IMR-90 (cell line): ENCODE measurements at regions not wholly inside any gene's neighbourhood (a gene's known extent, or its start where the extent isn't known, plus 50 kb on each side); places are given as distances from the start of the nearest gene placed in this dataset.

Source experiments
- ATAC-seq: fragments of 200-7000 bp; cut with Tn5 transposase; 2 replicates; pipeline ENCODE4 v1.9.1; 2020; ENCODE audit warnings: low read depth, mild to moderate bottlenecking, moderate library complexity
- BruUV-seq: library from RNA; stranded (reverse); fragments of 400-500 nt; replicated peaks from 2 replicates; lab custom pipeline; 2021; lab: Mats Ljungman, UMichigan
- CTCF ChIA-PET: fragments of 300-600 bp; formaldehyde crosslinking; extraction: SDS; loops from one replicate; lab custom pipeline; 2021; ENCODE audit warnings: antibody characterized with exemption; lab: Yijun Ruan, JAX
- POLR2A ChIA-PET: fragments of 300-600 bp; sonication (Branson Sonifier 250); formaldehyde crosslinking; loops from one replicate; lab custom pipeline; 2022; ENCODE audit warnings: antibody characterized with exemption; ENCODE audit not compliant: unreplicated experiment; lab: Charles Lee
- DNase-seq: peaks from one replicate; pipeline ENCODE4 v3.0.0; 2013
- H2AFZ ChIP-seq: replicated peaks from 2 replicates; pipeline ENCODE3; 2013; ENCODE audit warnings: low read length, mild to moderate bottlenecking; ENCODE audit not compliant: poor library complexity
- H2AK5ac ChIP-seq: 2 replicates; pipeline ENCODE4 v1.6.1; 2013; ENCODE audit warnings: low read depth, low read length, inconsistent platforms
- H2AK9ac ChIP-seq: replicated peaks from 2 replicates; pipeline ENCODE3; 2013; ENCODE audit warnings: mild to moderate bottlenecking, low read depth, low read length, moderate library complexity; ENCODE audit not compliant: poor library complexity
- H2BK120ac ChIP-seq: 2 replicates; pipeline ENCODE4 v1.6.1; 2013; ENCODE audit warnings: low read depth, low read length, inconsistent platforms
- H2BK15ac ChIP-seq: 3 replicates; pipeline ENCODE4 v1.6.1; 2013; ENCODE audit warnings: low read depth, low read length, inconsistent platforms
- H2BK20ac ChIP-seq: 2 replicates; pipeline ENCODE4 v1.6.1; 2013; ENCODE audit warnings: low read depth, mild to moderate bottlenecking, inconsistent platforms, low read length, moderate library complexity
- H2BK5ac ChIP-seq: 2 replicates; pipeline ENCODE4 v1.6.1; 2013; ENCODE audit warnings: mild to moderate bottlenecking, low read depth, low read length, inconsistent platforms; ENCODE audit not compliant: poor library complexity, severe bottlenecking
- H3K14ac ChIP-seq: replicated peaks from 2 replicates; pipeline ENCODE4 v1.6.1; 2013; ENCODE audit warnings: low read depth, low read length, inconsistent platforms
- H3K18ac ChIP-seq: 2 replicates; pipeline ENCODE4 v1.6.1; 2013; ENCODE audit warnings: low read depth, low read length, control low read depth
- H3K23ac ChIP-seq: 2 replicates; pipeline ENCODE4 v1.6.1; 2013; ENCODE audit warnings: low read depth, low read length, inconsistent platforms
- H3K27ac ChIP-seq: 2 replicates; pipeline ENCODE4 v1.5.1; 2013; ENCODE audit warnings: mild to moderate bottlenecking, control low read depth, low read length; ENCODE audit not compliant: insufficient read depth
- H3K27me3 ChIP-seq: 2 replicates; pipeline ENCODE4 v1.6.1; 2013; ENCODE audit warnings: low read length; ENCODE audit not compliant: control insufficient read depth, insufficient read depth
- H3K36me3 ChIP-seq: 2 replicates; pipeline ENCODE4 v1.6.1; 2013; ENCODE audit warnings: low read length, mixed read lengths; ENCODE audit not compliant: control insufficient read depth, insufficient read depth
- H3K4ac ChIP-seq: 2 replicates; pipeline ENCODE4 v1.6.1; 2013; ENCODE audit warnings: low read depth, low read length, inconsistent platforms
- H3K4me1 ChIP-seq: 2 replicates; pipeline ENCODE4 v1.6.1; 2013; ENCODE audit warnings: low read length, mixed read lengths; ENCODE audit not compliant: control insufficient read depth, insufficient read depth
- H3K4me2 ChIP-seq: 2 replicates; pipeline ENCODE4 v1.6.1; 2013; ENCODE audit warnings: low read depth, mild to moderate bottlenecking, control low read depth, low read length, moderate library complexity
- H3K4me3 ChIP-seq: 2 replicates; pipeline ENCODE4 v1.5.1; 2013; ENCODE audit warnings: low read depth, mild to moderate bottlenecking, control low read depth, low read length, moderate library complexity; ENCODE audit not compliant: insufficient read depth
- H3K56ac ChIP-seq: 2 replicates; pipeline ENCODE4 v1.6.1; 2013; ENCODE audit warnings: low read length, inconsistent platforms; ENCODE audit not compliant: insufficient read depth; ENCODE audit errors: extremely low read depth
- H3K79me1 ChIP-seq, 2 experiments: 2 replicates each; pipeline ENCODE4 v1.6.1; 2013; ENCODE audit warnings: low read length in 2 of 2, inconsistent platforms in 1 of 2, low read depth in 1 of 2
- H3K9ac ChIP-seq: 2 replicates; pipeline ENCODE4 v1.6.1; 2013; ENCODE audit warnings: low read depth, low read length, control low read depth
- H3K9me1 ChIP-seq: 2 replicates; pipeline ENCODE4 v1.6.1; 2013; ENCODE audit warnings: low read length, inconsistent platforms; ENCODE audit not compliant: insufficient read depth
- H3K9me3 ChIP-seq: 2 replicates; pipeline ENCODE4 v1.6.1; 2013; ENCODE audit warnings: low read length; ENCODE audit not compliant: control insufficient read depth, insufficient read depth
- H4K20me1 ChIP-seq: 2 replicates; pipeline ENCODE4 v1.6.1; 2013; ENCODE audit warnings: low read length, inconsistent platforms; ENCODE audit not compliant: insufficient read depth
- H4K5ac ChIP-seq: 2 replicates; pipeline ENCODE4 v1.6.1; 2013; ENCODE audit warnings: mild to moderate bottlenecking, low read depth, low read length, control low read depth
- H4K8ac ChIP-seq, 2 experiments: 2 replicates each; pipeline ENCODE4 v1.6.1; 2013; ENCODE audit warnings: low read depth in 2 of 2, low read length in 2 of 2, control low read depth in 1 of 2, inconsistent platforms in 1 of 2
- H4K91ac ChIP-seq: 2 replicates; pipeline ENCODE4 v1.6.1; 2013; ENCODE audit warnings: low read depth, low read length, inconsistent platforms; ENCODE audit not compliant: insufficient read depth
- MAFK ChIP-seq: IDR thresholded peaks from 2 replicates; pipeline ENCODE4 v1.6.1; 2012; ENCODE audit warnings: low read depth, low read length, improper control_type of control experiment
- WGBS, 2 experiments: methylation state at CpG; one replicate each; pipeline versions ENCODE4 v1.1.5 to v1.1.7; 2013; ENCODE audit warnings: missing lambda C conversion rate in 2 of 2; ENCODE audit not compliant: insufficient read length in 1 of 2; ENCODE audit errors: extremely low coverage in 2 of 2; 5-methylcytosine and 5-hydroxymethylcytosine counted together
- dilution Hi-C: fragments of 300-500 bp; cut with HindIII; formaldehyde crosslinking; loops from one replicate; pipeline ENCODE4 v1.14.3; 2018; ENCODE audit warnings: low sequenced_read_pairs; ENCODE audit not compliant: unreplicated experiment
- in situ Hi-C: fragments of 300-500 bp; cut with MboI; formaldehyde crosslinking; loops from 3 replicates; pipeline ENCODE4 v1.14.3; 2019; ENCODE audit warnings: low sequenced_read_pairs, inconsistent platforms, mixed read lengths
- intact Hi-C: fragments of 100-400 bp; cut with micrococcal nuclease; formaldehyde crosslinking; loops from 2 replicates; pipeline ENCODE4 v1.10.0; 2022
- TF ChIP-seq, protein P1 (sequence below): conservative IDR thresholded peaks from 2 replicates; pipeline ENCODE4 v1.5.1; 2012; ENCODE audit warnings: mild to moderate bottlenecking, low read depth, low read length, improper control_type of control experiment

DNA sequence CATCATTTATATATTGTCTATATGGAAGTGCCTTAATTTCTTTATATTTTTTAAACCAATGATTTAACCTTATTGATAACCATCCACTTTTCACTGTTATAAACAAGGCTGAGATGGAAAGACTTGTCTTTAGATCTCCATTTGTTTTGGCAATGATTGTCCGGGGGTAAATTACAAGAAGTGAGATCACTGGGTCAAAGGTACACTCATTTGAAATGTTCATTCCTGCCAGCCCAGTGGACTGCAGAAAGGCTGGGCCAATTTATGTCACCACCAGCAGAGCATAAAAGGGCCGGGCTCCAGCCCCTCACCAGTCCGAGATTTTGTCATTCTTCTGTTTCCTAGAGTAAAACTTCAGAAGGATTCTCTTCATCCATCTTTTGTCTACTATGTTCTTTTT is 93.6 kb upstream of the NEO1 start:
- dilution Hi-C loops: no loop called here
- POLR2A ChIA-PET: no interaction called here

More for the DNA sequence above, 93.6 kb upstream of the NEO1 start:
- Histone ChIP-seq H2AK9ac (no peak overlapping the region), H3K4ac (no peak overlapping the region), H3K9ac (no peak overlapping the region), H2BK5ac (no peak overlapping the region), H3K27ac (no peak overlapping the region), H3K18ac (no peak overlapping the region), H4K5ac (no peak overlapping the region), H3K79me1 (no peaks in the 10 kb centered on the region), H4K91ac (no peak overlapping the region), H2BK20ac (no peak overlapping the region), H2BK15ac (no peak overlapping the region), H3K9me3 (peaks cover 9% of the 10 kb centered on the region), H3K56ac (no peak overlapping the region), H3K23ac (no peak overlapping the region), H4K20me1 (no peaks in the 10 kb centered on the region), H3K27me3 (peaks cover 14% of the 10 kb centered on the region), H2BK120ac (no peak overlapping the region), H3K9me1 (no peaks in the 10 kb centered on the region), H4K8ac (no peak overlapping the region), H2AK5ac (no peak overlapping the region), H3K4me2 (no peak overlapping the region), H3K36me3 (no peaks in the 10 kb centered on the region), H3K4me3 (no peak overlapping the region), H3K14ac (no peak overlapping the region), H2AFZ (no peak overlapping the region), H3K4me1 (no peaks in the 10 kb centered on the region)
- BruUV-seq: no TSS peak
- CTCF ChIA-PET: no interaction called here
- in situ Hi-C loops: no loop called here
- ATAC-seq: no peak
- no CpG with 5 or more reads among the region's 3 CpGs for WGBS, 2 experiments
- TF ChIP-seq, protein P1, sequence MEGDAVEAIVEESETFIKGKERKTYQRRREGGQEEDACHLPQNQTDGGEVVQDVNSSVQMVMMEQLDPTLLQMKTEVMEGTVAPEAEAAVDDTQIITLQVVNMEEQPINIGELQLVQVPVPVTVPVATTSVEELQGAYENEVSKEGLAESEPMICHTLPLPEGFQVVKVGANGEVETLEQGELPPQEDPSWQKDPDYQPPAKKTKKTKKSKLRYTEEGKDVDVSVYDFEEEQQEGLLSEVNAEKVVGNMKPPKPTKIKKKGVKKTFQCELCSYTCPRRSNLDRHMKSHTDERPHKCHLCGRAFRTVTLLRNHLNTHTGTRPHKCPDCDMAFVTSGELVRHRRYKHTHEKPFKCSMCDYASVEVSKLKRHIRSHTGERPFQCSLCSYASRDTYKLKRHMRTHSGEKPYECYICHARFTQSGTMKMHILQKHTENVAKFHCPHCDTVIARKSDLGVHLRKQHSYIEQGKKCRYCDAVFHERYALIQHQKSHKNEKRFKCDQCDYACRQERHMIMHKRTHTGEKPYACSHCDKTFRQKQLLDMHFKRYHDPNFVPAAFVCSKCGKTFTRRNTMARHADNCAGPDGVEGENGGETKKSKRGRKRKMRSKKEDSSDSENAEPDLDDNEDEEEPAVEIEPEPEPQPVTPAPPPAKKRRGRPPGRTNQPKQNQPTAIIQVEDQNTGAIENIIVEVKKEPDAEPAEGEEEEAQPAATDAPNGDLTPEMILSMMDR: no peak
- no peak for TF ChIP-seq MAFK
- intact Hi-C loops: no loop called here
- DNase-seq: no peak
